GM12878 (cell line): ENCODE measurements at regions not wholly inside any gene's neighbourhood (a gene's known extent, or its start where the extent isn't known, plus 50 kb on each side); places are given as distances from the start of the nearest gene placed in this dataset.

Experiments
- ATAC-seq: fragments of 200-7000 bp; cut with Tn5 transposase; 3 replicates; pipeline ENCODE4 v1.9.1; 2020; ENCODE audit warnings: mild to moderate bottlenecking, moderate library complexity
- BruUV-seq: library from RNA; stranded (reverse); fragments of 400-500 nt; replicated peaks from 2 replicates; lab custom pipeline; 2021; lab: Mats Ljungman, UMichigan
- CTCF ChIA-PET: fragments of 300-600 bp; sonication (Branson Sonifier 250); formaldehyde crosslinking; extraction: SDS; loops from one replicate; lab custom pipeline; 2021; ENCODE audit warnings: inconsistent platforms; lab: Yijun Ruan, JAX
- POLR2A ChIA-PET: fragments of 350-600 bp; formaldehyde crosslinking; extraction: SDS; loops from one replicate; lab custom pipeline; 2021; ENCODE audit warnings: inconsistent platforms; lab: Charles Lee
- RAD21 ChIA-PET: fragments of 300-600 bp; sonication (Branson Sonifier 250); formaldehyde crosslinking; loops from one replicate; lab custom pipeline; 2023; ENCODE audit warnings: antibody characterized with exemption; ENCODE audit not compliant: unreplicated experiment; lab: Charles Lee
- SMC1A ChIA-PET: fragments of 300-600 bp; sonication (Branson Sonifier 250); formaldehyde crosslinking; loops from one replicate; lab custom pipeline; 2023; ENCODE audit not compliant: unreplicated experiment, uncharacterized antibody; lab: Charles Lee
- DNase-seq: peaks from one replicate; pipeline ENCODE4 v3.0.0-alpha.2; 2011; ENCODE audit warnings: low read depth, low spot score
- FAIRE-seq: peaks from 3 replicates; lab custom pipeline; 2011; peaks lifted over from hg19 to GRCh38; lab: Jason Lieb, UNC
- H2AFZ ChIP-seq: 2 replicates; pipeline ENCODE4 v1.6.0; 2011; ENCODE audit warnings: low read depth, low read length, control low read depth; ENCODE audit not compliant: control insufficient read depth
- H3K27ac ChIP-seq: 2 replicates; pipeline ENCODE4 v1.5.1; 2011; ENCODE audit warnings: control low read depth; ENCODE audit not compliant: control insufficient read depth, insufficient read depth
- H3K27me3 ChIP-seq, 2 experiments: replicated peaks in 1 of 2; 2 replicates each; pipeline versions ENCODE4 v1.6.0 to v1.6.1; 2011; ENCODE audit warnings: low read length in 1 of 2; ENCODE audit not compliant: control insufficient read depth in 2 of 2, insufficient read depth in 2 of 2
- H3K36me3 ChIP-seq, 2 experiments: 2 replicates each; pipeline ENCODE4 v1.5.1; 2011; ENCODE audit warnings: low read length in 1 of 2; ENCODE audit not compliant: control insufficient read depth in 2 of 2, insufficient read depth in 2 of 2
- H3K4me1 ChIP-seq: 2 replicates; pipeline ENCODE4 v1.6.1; 2011; ENCODE audit warnings: mild to moderate bottlenecking, low read length, moderate library complexity, mixed read lengths; ENCODE audit not compliant: control insufficient read depth, insufficient read depth
- H3K4me2 ChIP-seq: 2 replicates; pipeline ENCODE4 v1.6.0; 2011; ENCODE audit warnings: control low read depth; ENCODE audit not compliant: control insufficient read depth, insufficient read depth
- H3K4me3 ChIP-seq: fragments of 200-600 bp; sonication (generic); 2 replicates; pipeline ENCODE4 v1.5.1; 2016
- H3K79me2 ChIP-seq: 2 replicates; pipeline ENCODE4 v1.6.0; 2011; ENCODE audit warnings: low read length; ENCODE audit not compliant: control insufficient read depth, insufficient read depth
- H3K9ac ChIP-seq: 2 replicates; pipeline ENCODE4 v1.8.0; 2011; ENCODE audit warnings: low read length, control low read depth, mixed read lengths; ENCODE audit not compliant: control insufficient read depth, insufficient read depth
- H3K9me3 ChIP-seq: replicated peaks from 3 replicates; pipeline ENCODE4 v1.5.1; 2011; ENCODE audit warnings: mild to moderate bottlenecking, low read length; ENCODE audit not compliant: control insufficient read depth, insufficient read depth
- H4K20me1 ChIP-seq: 2 replicates; pipeline ENCODE4 v1.6.0; 2011; ENCODE audit not compliant: control insufficient read depth, insufficient read depth
- E2F8 ChIP-seq: fragments of 450-650 bp; IDR thresholded peaks from 2 replicates; pipeline ENCODE4 v1.6.1; 2018; ENCODE audit warnings: mild to moderate bottlenecking, low read depth, moderate library complexity; ENCODE audit not compliant: partially characterized antibody
- FOXK2 ChIP-seq: fragments of 450-650 bp; IDR thresholded peaks from 2 replicates; pipeline ENCODE4 v1.6.1; 2017; ENCODE audit warnings: mild to moderate bottlenecking, moderate library complexity
- HDAC6 ChIP-seq: fragments of 200-600 bp; sonication (generic); IDR thresholded peaks from one replicate; pipeline ENCODE4 v1.8.0; 2017; ENCODE audit warnings: antibody characterized with exemption; ENCODE audit not compliant: unreplicated experiment
- MYC ChIP-seq: IDR thresholded peaks from 2 replicates; pipeline ENCODE4 v1.6.1; 2011; ENCODE audit warnings: mild to moderate bottlenecking, low read length, moderate library complexity, inconsistent platforms; ENCODE audit not compliant: insufficient read depth, insufficient replicate concordance, insufficient read length, severe bottlenecking
- WGBS: methylation state at CpG from one replicate; pipeline ENCODE4 v1.1.6; 2016; ENCODE audit warnings: low lambda C conversion rate; ENCODE audit not compliant: insufficient replicate concordance, insufficient coverage; ENCODE audit errors: missing lambda C conversion rate; 5-methylcytosine and 5-hydroxymethylcytosine counted together
- in situ Hi-C: fragments of 300-500 bp; cut with MboI; formaldehyde crosslinking; loops from 9 replicates; pipeline ENCODE4 v1.14.3; 2018; ENCODE audit warnings: mixed read lengths
- intact Hi-C: fragments of 100-400 bp; cut with micrococcal nuclease; formaldehyde crosslinking; loops from one replicate; pipeline ENCODE4 v1.14.2; 2022; ENCODE audit not compliant: unreplicated experiment
- TF ChIP-seq, protein P1 (sequence below): fragments of 150-350 bp; IDR thresholded peaks from 2 replicates; pipeline ENCODE4 v1.6.1; 2014; ENCODE audit warnings: mild to moderate bottlenecking, low read depth, low read length
- TF ChIP-seq, protein P2 (sequence below): fragments of 450-650 bp; IDR thresholded peaks from 2 replicates; pipeline ENCODE4 v1.6.1; 2017; ENCODE audit warnings: mild to moderate bottlenecking

- H4K20me1 ChIP-seq = no peaks in the 10 kb centered on the region
- no peaks in the 10 kb centered on the region for H3K4me1 ChIP-seq
- H3K79me2 ChIP-seq = no peaks in the 10 kb centered on the region
- H3K9ac ChIP-seq = no peak overlapping the region
- in situ Hi-C loops (no loop called here), intact Hi-C loops (no loop called here)
- no peaks in the 10 kb centered on the region for H3K9me3 ChIP-seq
- H2AFZ ChIP-seq = no peak overlapping the region
- H3K36me3 ChIP-seq = no peaks in the 10 kb centered on the region
- DNase-seq (no peak), FAIRE-seq (no peak), ATAC-seq (no peak)
- CTCF ChIA-PET = interaction anchor here (0.7 kb wide), 1 partner anchor 9 kb away, joined by 4 read pairs; no protein-coding TSS in a partner anchor
- BruUV-seq = no TSS peak
- no peaks in the 10 kb centered on the region for H3K27me3 ChIP-seq
- 35% methylated on average over 11 of the region's 11 CpGs for WGBS
- no peak overlapping the region for H3K4me3 ChIP-seq
- RAD21 ChIA-PET = no interaction called here
- no peak overlapping the region for H3K4me2 ChIP-seq
- TF ChIP-seq E2F8 (no peak), HDAC6 (no peak), MYC (no peak), FOXK2 (no peak)
- TF ChIP-seq, protein P1, sequence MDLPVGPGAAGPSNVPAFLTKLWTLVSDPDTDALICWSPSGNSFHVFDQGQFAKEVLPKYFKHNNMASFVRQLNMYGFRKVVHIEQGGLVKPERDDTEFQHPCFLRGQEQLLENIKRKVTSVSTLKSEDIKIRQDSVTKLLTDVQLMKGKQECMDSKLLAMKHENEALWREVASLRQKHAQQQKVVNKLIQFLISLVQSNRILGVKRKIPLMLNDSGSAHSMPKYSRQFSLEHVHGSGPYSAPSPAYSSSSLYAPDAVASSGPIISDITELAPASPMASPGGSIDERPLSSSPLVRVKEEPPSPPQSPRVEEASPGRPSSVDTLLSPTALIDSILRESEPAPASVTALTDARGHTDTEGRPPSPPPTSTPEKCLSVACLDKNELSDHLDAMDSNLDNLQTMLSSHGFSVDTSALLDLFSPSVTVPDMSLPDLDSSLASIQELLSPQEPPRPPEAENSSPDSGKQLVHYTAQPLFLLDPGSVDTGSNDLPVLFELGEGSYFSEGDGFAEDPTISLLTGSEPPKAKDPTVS = no peak
- TF ChIP-seq, protein P2, sequence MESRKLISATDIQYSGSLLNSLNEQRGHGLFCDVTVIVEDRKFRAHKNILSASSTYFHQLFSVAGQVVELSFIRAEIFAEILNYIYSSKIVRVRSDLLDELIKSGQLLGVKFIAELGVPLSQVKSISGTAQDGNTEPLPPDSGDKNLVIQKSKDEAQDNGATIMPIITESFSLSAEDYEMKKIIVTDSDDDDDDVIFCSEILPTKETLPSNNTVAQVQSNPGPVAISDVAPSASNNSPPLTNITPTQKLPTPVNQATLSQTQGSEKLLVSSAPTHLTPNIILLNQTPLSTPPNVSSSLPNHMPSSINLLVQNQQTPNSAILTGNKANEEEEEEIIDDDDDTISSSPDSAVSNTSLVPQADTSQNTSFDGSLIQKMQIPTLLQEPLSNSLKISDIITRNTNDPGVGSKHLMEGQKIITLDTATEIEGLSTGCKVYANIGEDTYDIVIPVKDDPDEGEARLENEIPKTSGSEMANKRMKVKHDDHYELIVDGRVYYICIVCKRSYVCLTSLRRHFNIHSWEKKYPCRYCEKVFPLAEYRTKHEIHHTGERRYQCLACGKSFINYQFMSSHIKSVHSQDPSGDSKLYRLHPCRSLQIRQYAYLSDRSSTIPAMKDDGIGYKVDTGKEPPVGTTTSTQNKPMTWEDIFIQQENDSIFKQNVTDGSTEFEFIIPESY = no peak
- H3K27ac ChIP-seq = no peak overlapping the region
- POLR2A ChIA-PET = no interaction called here
- SMC1A ChIA-PET = no interaction called here
Observed at GRCh38 chr7:33845991-33846509, 59.3 kb upstream of the BMPER start.
